ENCODE measurements at regions not wholly inside any gene's neighbourhood (a gene's known extent, or its start where the extent isn't known, plus 50 kb on each side); places are given as distances from the start of the nearest gene placed in this dataset.

GRCh38 chr5:143946837-143947236 lies 134.9 kb downstream of the HMHB1 start:
- WGBS, 4 donors = 38 to 68% (median 68%) methylated on average over 1 of the region's 1 CpG
- DNase-seq = no peak
- no peaks in the 10 kb centered on the region for H3K9me3 ChIP-seq (replicated peaks in 1 of 3)
- H3K4me1 ChIP-seq (replicated peaks in 1 of 2) = no peaks in the 10 kb centered on the region
- H3K27ac ChIP-seq = no peak overlapping the region
- intact Hi-C loops (cut with DNase I) = no loop called here
- H3K4me3 ChIP-seq = no peak overlapping the region
- TF ChIP-seq POLR2A (IDR thresholded peaks at IDR 0.05) = no peak
- TF ChIP-seq CTCF (IDR thresholded peaks at IDR 0.05) = no peak
- no peaks in the 10 kb centered on the region for H3K27me3 ChIP-seq
- no peaks in the 10 kb centered on the region for H3K36me3 ChIP-seq (replicated peaks in 1 of 2)

GRCh38 chr5:143947313-143947712 lies 135.4 kb downstream of the HMHB1 start:
- TF ChIP-seq CTCF (IDR thresholded peaks at IDR 0.05) = no peak
- TF ChIP-seq POLR2A (IDR thresholded peaks at IDR 0.05) = no peak
- H3K4me1 ChIP-seq (replicated peaks in 1 of 2) = no peaks in the 10 kb centered on the region
- 59 to 80% (median 73%) methylated on average over 2 of the region's 2 CpGs for WGBS, 4 donors
- no peaks in the 10 kb centered on the region for H3K9me3 ChIP-seq (replicated peaks in 1 of 3)
- no peaks in the 10 kb centered on the region for H3K27me3 ChIP-seq
- DNase-seq = no peak
- no peaks in the 10 kb centered on the region for H3K36me3 ChIP-seq (replicated peaks in 1 of 2)
- H3K4me3 ChIP-seq = no peak overlapping the region
- H3K27ac ChIP-seq = no peak overlapping the region
- intact Hi-C loops (cut with DNase I) = no loop called here

GRCh38 chr5:143952809-143953208 lies 140.8 kb downstream of the HMHB1 start:
- no peak overlapping the region for H3K4me3 ChIP-seq
- H3K27me3 ChIP-seq = no peaks in the 10 kb centered on the region
- H3K27ac ChIP-seq = no peak overlapping the region
- H3K4me1 ChIP-seq (replicated peaks in 1 of 2) = no peaks in the 10 kb centered on the region
- 64 to 91% (median 86%) methylated on average over 2 of the region's 2 CpGs for WGBS, 4 donors
- no peaks in the 10 kb centered on the region for H3K9me3 ChIP-seq (replicated peaks in 1 of 3)
- TF ChIP-seq CTCF (IDR thresholded peaks at IDR 0.05) = no peak
- TF ChIP-seq POLR2A (IDR thresholded peaks at IDR 0.05) = no peak
- DNase-seq = no peak
- H3K36me3 ChIP-seq (replicated peaks in 1 of 2) = no peaks in the 10 kb centered on the region
- intact Hi-C loops (cut with DNase I) = no loop called here

- Histone ChIP-seq H3K36me3 (replicated peaks in 1 of 2) (no peaks in the 10 kb centered on the region), H3K27me3 (no peaks in the 10 kb centered on the region), H3K27ac (no peak overlapping the region), H3K4me1 (replicated peaks in 1 of 2) (no peaks in the 10 kb centered on the region), H3K9me3 (replicated peaks in 1 of 3) (no peaks in the 10 kb centered on the region), H3K4me3 (no peak overlapping the region)
- TF ChIP-seq POLR2A (IDR thresholded peaks at IDR 0.05) (no peak), CTCF (IDR thresholded peaks at IDR 0.05) (no peak)
- WGBS, 4 donors = 79 to 88% (median 85%) methylated on average over 4 of the region's 4 CpGs
- DNase-seq = no peak
- intact Hi-C loops (cut with DNase I) = no loop called here
Observed at GRCh38 chr5:143953851-143954250, 141.9 kb downstream of the HMHB1 start.
